ENCODE measurements at regions not wholly inside any gene's neighbourhood (a gene's known extent, or its start where the extent isn't known, plus 50 kb on each side); places are given as distances from the start of the nearest gene placed in this dataset.

GRCh38 chr16:13743571-13743970, 176.4 kb upstream of the ERCC4 start:
- no peak for DNase-seq

GRCh38 chr16:13756411-13757140, 163.4 kb upstream of the ERCC4 start:
- DNase-seq, result no peak

- no peak for DNase-seq
Observed at GRCh38 chr16:13766334-13766733, 153.6 kb upstream of the ERCC4 start.

GRCh38 chr16:13767215-13767614, 152.7 kb upstream of the ERCC4 start:
- DNase-seq, result no peak

- no peak for DNase-seq
Observed at GRCh38 chr16:13768471-13768870, 151.5 kb upstream of the ERCC4 start.

- no peak for DNase-seq
Observed at GRCh38 chr16:13770436-13770835, 149.5 kb upstream of the ERCC4 start.

- no peak for DNase-seq
Observed at GRCh38 chr16:13772782-13773181, 147.2 kb upstream of the ERCC4 start.

- DNase-seq, result no peak
Observed at GRCh38 chr16:13779676-13780075, 140.3 kb upstream of the ERCC4 start.

- DNase-seq, result no peak
Observed at GRCh38 chr16:13780406-13781168, 139.4 kb upstream of the ERCC4 start.

- no peak for DNase-seq
Observed at GRCh38 chr16:13781169-13781564, 138.8 kb upstream of the ERCC4 start.

GRCh38 chr16:13781575-13782338, 138.2 kb upstream of the ERCC4 start:
- no peak for DNase-seq

- no peak for DNase-seq
Observed at GRCh38 chr16:13791095-13791494, 128.9 kb upstream of the ERCC4 start.

- no peak for DNase-seq
Observed at GRCh38 chr16:13793841-13794409, 126.0 kb upstream of the ERCC4 start.

- DNase-seq, result no peak
Observed at GRCh38 chr16:13795131-13795530, 124.8 kb upstream of the ERCC4 start.

GRCh38 chr16:13797718-13798117, 122.2 kb upstream of the ERCC4 start:
- no peak for DNase-seq

GRCh38 chr16:13798211-13798610, 121.7 kb upstream of the ERCC4 start:
- no peak for DNase-seq

- DNase-seq, result no peak
Observed at GRCh38 chr16:13803974-13804373, 116.0 kb upstream of the ERCC4 start.

- DNase-seq, result no peak
Observed at GRCh38 chr16:13805951-13806350, 114.0 kb upstream of the ERCC4 start.

GRCh38 chr16:13806671-13807070, 113.3 kb upstream of the ERCC4 start:
- no peak for DNase-seq

- DNase-seq, result no peak
Observed at GRCh38 chr16:13808102-13808501, 111.9 kb upstream of the ERCC4 start.

- DNase-seq, result no peak
Observed at GRCh38 chr16:13809765-13810164, 110.2 kb upstream of the ERCC4 start.

- DNase-seq, result no peak
Observed at GRCh38 chr16:13811834-13812233, 108.1 kb upstream of the ERCC4 start.

- DNase-seq, result no peak
Observed at GRCh38 chr16:13816701-13817100, 103.3 kb upstream of the ERCC4 start.
